ENCODE measurements at regions not wholly inside any gene's neighbourhood (a gene's known extent, or its start where the extent isn't known, plus 50 kb on each side); places are given as distances from the start of the nearest gene placed in this dataset.

DNA sequence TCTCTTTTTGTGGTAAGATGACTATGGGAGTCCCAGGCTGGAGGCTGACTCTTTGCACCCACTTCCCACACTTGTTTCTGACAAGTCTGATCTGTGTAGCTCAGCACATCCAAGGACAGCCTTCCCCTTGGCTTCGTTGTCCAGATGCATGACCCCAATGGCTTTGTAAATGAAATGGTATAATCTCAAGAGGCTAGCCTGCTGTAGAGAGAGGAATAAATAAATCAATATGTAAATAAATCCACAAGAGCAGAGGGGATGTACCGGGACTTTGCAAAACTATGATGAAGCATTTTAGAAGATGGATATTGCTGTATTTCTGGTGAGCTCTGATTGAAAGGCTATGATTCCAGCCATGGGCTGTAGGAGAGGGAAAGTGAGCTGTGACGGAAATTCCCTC lies 79.9 kb upstream of the NEO1 start:
- TF ChIP-seq, protein P1, sequence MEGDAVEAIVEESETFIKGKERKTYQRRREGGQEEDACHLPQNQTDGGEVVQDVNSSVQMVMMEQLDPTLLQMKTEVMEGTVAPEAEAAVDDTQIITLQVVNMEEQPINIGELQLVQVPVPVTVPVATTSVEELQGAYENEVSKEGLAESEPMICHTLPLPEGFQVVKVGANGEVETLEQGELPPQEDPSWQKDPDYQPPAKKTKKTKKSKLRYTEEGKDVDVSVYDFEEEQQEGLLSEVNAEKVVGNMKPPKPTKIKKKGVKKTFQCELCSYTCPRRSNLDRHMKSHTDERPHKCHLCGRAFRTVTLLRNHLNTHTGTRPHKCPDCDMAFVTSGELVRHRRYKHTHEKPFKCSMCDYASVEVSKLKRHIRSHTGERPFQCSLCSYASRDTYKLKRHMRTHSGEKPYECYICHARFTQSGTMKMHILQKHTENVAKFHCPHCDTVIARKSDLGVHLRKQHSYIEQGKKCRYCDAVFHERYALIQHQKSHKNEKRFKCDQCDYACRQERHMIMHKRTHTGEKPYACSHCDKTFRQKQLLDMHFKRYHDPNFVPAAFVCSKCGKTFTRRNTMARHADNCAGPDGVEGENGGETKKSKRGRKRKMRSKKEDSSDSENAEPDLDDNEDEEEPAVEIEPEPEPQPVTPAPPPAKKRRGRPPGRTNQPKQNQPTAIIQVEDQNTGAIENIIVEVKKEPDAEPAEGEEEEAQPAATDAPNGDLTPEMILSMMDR (conservative IDR thresholded peaks at IDR 0.05 in 1 of 2, IDR thresholded peaks at IDR 0.05 in 1 of 2; ENCODE audit: extremely low read depth in 1 of 2, insufficient read depth in 1 of 2, low read depth in 1 of 2, low read length in 2 of 2) = no peak
- TF ChIP-seq EZH2 (IDR thresholded peaks at IDR 0.05; ENCODE audit: borderline replicate concordance, low read length) = no peak
